SU-DHL-6 (cell line): ENCODE measurements at regions not wholly inside any gene's neighbourhood (a gene's known extent, or its start where the extent isn't known, plus 50 kb on each side); places are given as distances from the start of the nearest gene placed in this dataset.

Source experiments
- H2AFZ ChIP-seq: fragments of 200-600 bp; sonication (generic); 2 replicates; pipeline ENCODE4 v1.6.1; 2014; ENCODE audit warnings: low read depth, mild to moderate bottlenecking, moderate library complexity, mixed read lengths, antibody characterized with exemption, low read length; ENCODE audit not compliant: severe bottlenecking
- H3F3A ChIP-seq: fragments of 200-600 bp; shearing (Covaris generic); 2 replicates; pipeline ENCODE4 v1.6.0; 2016; ENCODE audit warnings: antibody characterized with exemption, mild to moderate bottlenecking; ENCODE audit not compliant: insufficient read depth
- H3K27ac ChIP-seq: fragments of 200-600 bp; sonication (generic); 2 replicates; pipeline ENCODE4 v1.5.1; 2016; ENCODE audit warnings: low read depth, mild to moderate bottlenecking, low read length, moderate library complexity, mixed read lengths
- H3K27me3 ChIP-seq: fragments of 200-600 bp; sonication (generic), shearing (Covaris generic); 2 replicates; pipeline ENCODE4 v1.6.0; 2014; ENCODE audit warnings: mild to moderate bottlenecking, low read length
- H3K36me3 ChIP-seq: fragments of 200-600 bp; sonication (generic); 2 replicates; pipeline ENCODE4 v1.6.1; 2014; ENCODE audit warnings: mild to moderate bottlenecking, low read length, mixed read lengths
- H3K4me2 ChIP-seq: fragments of 300-600, 200-600 bp; shearing (Covaris generic), sonication (generic); 2 replicates; pipeline ENCODE4 v1.6.0; 2014; ENCODE audit warnings: low read length, low read depth, mild to moderate bottlenecking; ENCODE audit not compliant: poor library complexity, severe bottlenecking
- H3K4me3 ChIP-seq: fragments of 200-600 bp; sonication (generic); 2 replicates; pipeline ENCODE4 v1.5.1; 2014; ENCODE audit warnings: antibody characterized with exemption, low read length, mild to moderate bottlenecking, mixed read lengths; ENCODE audit not compliant: insufficient read depth, poor library complexity, severe bottlenecking
- H3K79me2 ChIP-seq: fragments of 200-600 bp; sonication (generic); 2 replicates; pipeline ENCODE4 v1.6.1; 2014; ENCODE audit warnings: mild to moderate bottlenecking, low read length, moderate library complexity; ENCODE audit not compliant: insufficient read depth
- H3K9ac ChIP-seq: fragments of 200-600 bp; sonication (generic); 2 replicates; pipeline ENCODE4 v1.7.0; 2014; ENCODE audit warnings: mild to moderate bottlenecking, low read length
- H3K9me2 ChIP-seq: fragments of 200-600 bp; sonication (generic); replicated peaks from 2 replicates; pipeline ENCODE4 v1.6.1; 2014; ENCODE audit warnings: low read length; ENCODE audit not compliant: insufficient read depth
- H3K9me3 ChIP-seq: fragments of 200-600 bp; sonication (generic); 2 replicates; pipeline ENCODE4 v1.6.1; 2014; ENCODE audit warnings: low read length, mixed read lengths; ENCODE audit not compliant: insufficient read depth
- H4K20me1 ChIP-seq: fragments of 200-600 bp; sonication (generic); 2 replicates; pipeline ENCODE4 v1.6.1; 2014; ENCODE audit warnings: low read depth, mild to moderate bottlenecking, antibody characterized with exemption, low read length, moderate library complexity, mixed read lengths
- EZH2phosphoT487 ChIP-seq: fragments of 200-600 bp; sonication (generic), shearing (Covaris generic); conservative IDR thresholded peaks from 2 replicates; pipeline ENCODE4 v1.6.1; 2018; ENCODE audit warnings: mild to moderate bottlenecking, antibody characterized with exemption, low read length, moderate library complexity, mixed read lengths
- TF ChIP-seq, protein P1 (sequence below): fragments of 200-600 bp; sonication (generic); IDR thresholded peaks from one replicate; pipeline ENCODE4 v1.5.1; 2017; ENCODE audit warnings: antibody characterized with exemption, mild to moderate bottlenecking, low read length, moderate library complexity; ENCODE audit not compliant: insufficient read depth, poor library complexity, severe bottlenecking

DNA sequence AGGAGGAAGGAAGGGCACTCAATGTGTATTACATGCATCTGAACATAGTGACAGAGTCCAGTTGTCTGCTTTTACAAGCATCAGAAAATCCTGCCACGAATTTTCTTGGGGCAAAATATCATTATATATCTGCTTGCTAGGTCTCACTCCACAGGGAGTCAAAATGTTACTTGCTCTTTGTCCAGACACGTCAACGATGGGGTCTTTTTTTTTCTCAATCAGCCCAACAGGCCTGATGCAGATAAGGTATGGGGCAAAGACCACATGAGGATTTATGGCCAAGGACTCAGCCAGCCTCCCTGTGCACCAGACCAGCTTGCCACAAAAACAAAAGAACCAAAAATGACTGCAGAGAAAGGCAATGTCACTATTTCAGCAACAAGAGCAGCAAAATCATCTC, 323.4 kb upstream of the PKDCC start:
- Histone ChIP-seq H4K20me1 (no peaks in the 10 kb centered on the region), H3K9me3 (no peaks in the 10 kb centered on the region), H3F3A (no peaks in the 10 kb centered on the region), H3K79me2 (no peaks in the 10 kb centered on the region), H3K4me3 (no peak overlapping the region), H3K27me3 (no peaks in the 10 kb centered on the region), H3K27ac (no peak overlapping the region), H3K4me2 (no peak overlapping the region), H3K9me2 (no peaks in the 10 kb centered on the region), H2AFZ (no peak overlapping the region), H3K36me3 (no peaks in the 10 kb centered on the region), H3K9ac (no peak overlapping the region)
- TF ChIP-seq, protein P1, sequence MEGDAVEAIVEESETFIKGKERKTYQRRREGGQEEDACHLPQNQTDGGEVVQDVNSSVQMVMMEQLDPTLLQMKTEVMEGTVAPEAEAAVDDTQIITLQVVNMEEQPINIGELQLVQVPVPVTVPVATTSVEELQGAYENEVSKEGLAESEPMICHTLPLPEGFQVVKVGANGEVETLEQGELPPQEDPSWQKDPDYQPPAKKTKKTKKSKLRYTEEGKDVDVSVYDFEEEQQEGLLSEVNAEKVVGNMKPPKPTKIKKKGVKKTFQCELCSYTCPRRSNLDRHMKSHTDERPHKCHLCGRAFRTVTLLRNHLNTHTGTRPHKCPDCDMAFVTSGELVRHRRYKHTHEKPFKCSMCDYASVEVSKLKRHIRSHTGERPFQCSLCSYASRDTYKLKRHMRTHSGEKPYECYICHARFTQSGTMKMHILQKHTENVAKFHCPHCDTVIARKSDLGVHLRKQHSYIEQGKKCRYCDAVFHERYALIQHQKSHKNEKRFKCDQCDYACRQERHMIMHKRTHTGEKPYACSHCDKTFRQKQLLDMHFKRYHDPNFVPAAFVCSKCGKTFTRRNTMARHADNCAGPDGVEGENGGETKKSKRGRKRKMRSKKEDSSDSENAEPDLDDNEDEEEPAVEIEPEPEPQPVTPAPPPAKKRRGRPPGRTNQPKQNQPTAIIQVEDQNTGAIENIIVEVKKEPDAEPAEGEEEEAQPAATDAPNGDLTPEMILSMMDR, result no peak
- TF ChIP-seq EZH2phosphoT487, result no peak

DNA sequence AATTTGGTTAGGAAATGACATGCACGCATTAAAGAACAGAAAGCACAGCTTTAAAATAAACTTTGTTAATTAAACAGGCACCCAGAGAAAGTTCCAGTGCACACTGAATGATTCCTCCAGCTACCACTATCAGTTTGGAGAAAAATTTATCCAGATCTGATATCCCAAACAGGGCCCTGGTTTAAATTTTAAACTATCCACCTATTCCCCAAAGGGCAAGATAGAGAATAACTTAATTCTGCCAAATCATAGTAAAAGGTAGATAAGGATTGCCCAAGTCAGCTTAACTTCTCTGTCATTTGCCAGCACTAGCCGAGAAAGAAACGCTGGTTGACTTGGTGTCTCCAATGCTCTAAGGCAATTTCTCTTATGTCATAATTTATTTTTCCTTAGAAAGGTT, 321.9 kb upstream of the PKDCC start:
- Histone ChIP-seq H3K9ac (no peak overlapping the region), H3K4me2 (no peak overlapping the region), H4K20me1 (no peaks in the 10 kb centered on the region), H3K4me3 (no peak overlapping the region), H3K9me3 (no peaks in the 10 kb centered on the region), H2AFZ (no peak overlapping the region), H3K9me2 (no peaks in the 10 kb centered on the region), H3K27me3 (no peaks in the 10 kb centered on the region), H3K27ac (no peak overlapping the region), H3F3A (no peaks in the 10 kb centered on the region), H3K36me3 (no peaks in the 10 kb centered on the region), H3K79me2 (no peaks in the 10 kb centered on the region)
- TF ChIP-seq EZH2phosphoT487, result no peak
- TF ChIP-seq, protein P1, result no peak

DNA sequence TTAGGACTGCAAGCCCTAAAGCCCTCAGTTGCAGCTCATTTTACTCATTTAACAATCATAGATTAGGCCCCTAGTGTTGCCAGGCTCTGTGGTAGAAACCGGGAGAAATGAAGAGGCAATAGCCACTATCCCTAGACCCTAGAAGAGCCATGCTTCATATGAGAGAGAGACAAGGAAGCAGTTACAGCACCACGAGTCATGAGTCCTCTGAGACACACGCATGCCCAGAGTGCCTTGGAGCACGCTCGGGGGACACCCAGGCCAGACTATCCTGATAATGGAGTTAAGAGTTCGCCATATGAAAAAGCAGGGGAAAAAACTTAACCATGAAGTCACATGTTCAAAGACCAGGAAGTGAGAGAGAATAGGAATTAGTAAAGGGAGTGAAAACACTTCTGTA, 321.5 kb upstream of the PKDCC start:
- Histone ChIP-seq H3K36me3 (no peaks in the 10 kb centered on the region), H3K79me2 (no peaks in the 10 kb centered on the region), H3K4me2 (no peak overlapping the region), H3K27me3 (no peaks in the 10 kb centered on the region), H2AFZ (no peak overlapping the region), H3K9ac (no peak overlapping the region), H3K4me3 (no peak overlapping the region), H4K20me1 (no peaks in the 10 kb centered on the region), H3K27ac (no peak overlapping the region), H3K9me2 (no peaks in the 10 kb centered on the region), H3K9me3 (no peaks in the 10 kb centered on the region), H3F3A (no peaks in the 10 kb centered on the region)
- TF ChIP-seq, protein P1, result no peak
- no peak for TF ChIP-seq EZH2phosphoT487

DNA sequence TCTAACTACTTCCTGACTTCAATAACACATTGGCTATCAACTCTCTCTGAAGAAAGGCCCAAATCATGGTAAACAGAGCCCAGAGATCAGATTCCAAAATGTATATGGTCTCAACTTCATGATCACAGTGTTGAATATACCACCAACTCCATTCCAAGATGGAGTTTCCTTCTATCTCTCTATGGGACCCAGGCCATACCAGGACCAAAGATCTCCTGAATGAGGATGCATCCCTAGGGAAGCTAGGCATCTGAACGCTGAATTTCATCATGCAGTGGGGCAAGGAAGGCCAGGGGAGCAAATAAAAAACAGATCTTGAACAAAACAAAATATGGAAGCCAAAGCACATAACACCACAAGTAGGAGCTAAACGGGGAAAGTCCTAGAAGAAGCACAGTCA, 320.7 kb upstream of the PKDCC start:
- H3K9me2 ChIP-seq, result no peaks in the 10 kb centered on the region
- no peak overlapping the region for H3K9ac ChIP-seq
- H2AFZ ChIP-seq, result no peak overlapping the region
- no peak overlapping the region for H3K4me2 ChIP-seq
- no peaks in the 10 kb centered on the region for H3K36me3 ChIP-seq
- no peak overlapping the region for H3K4me3 ChIP-seq
- no peaks in the 10 kb centered on the region for H3K9me3 ChIP-seq
- H3K79me2 ChIP-seq, result no peaks in the 10 kb centered on the region
- TF ChIP-seq, protein P1, result no peak
- no peak for TF ChIP-seq EZH2phosphoT487
- H3K27me3 ChIP-seq, result no peaks in the 10 kb centered on the region
- no peaks in the 10 kb centered on the region for H3F3A ChIP-seq
- H4K20me1 ChIP-seq, result no peaks in the 10 kb centered on the region
- no peak overlapping the region for H3K27ac ChIP-seq
